SK-MEL-5 (cell line): ENCODE measurements at regions not wholly inside any gene's neighbourhood (a gene's known extent, or its start where the extent isn't known, plus 50 kb on each side); places are given as distances from the start of the nearest gene placed in this dataset.
A peak's percentile ranks its signal among the peaks of the same experiment; 100 is the strongest.
"Not testable (repeated sequence)": the region's sequence is repeated elsewhere in the genome, so short reads cannot be mapped to it uniquely, and the experiment has no call there.

Experiments used
- DNase-seq: peaks from one replicate; pipeline ENCODE4 v3.0.0-alpha.2; 2016; ENCODE audit warnings: low read depth, low spot score
- in situ Hi-C: cut with HindIII; loops from 2 replicates; pipeline ENCODE4 v1.10.0; 2016; ENCODE audit warnings: low sequenced_read_pairs, high pct_unique_total_duplicates, low pct_unique_long_range_greater_than_20kb

DNA sequence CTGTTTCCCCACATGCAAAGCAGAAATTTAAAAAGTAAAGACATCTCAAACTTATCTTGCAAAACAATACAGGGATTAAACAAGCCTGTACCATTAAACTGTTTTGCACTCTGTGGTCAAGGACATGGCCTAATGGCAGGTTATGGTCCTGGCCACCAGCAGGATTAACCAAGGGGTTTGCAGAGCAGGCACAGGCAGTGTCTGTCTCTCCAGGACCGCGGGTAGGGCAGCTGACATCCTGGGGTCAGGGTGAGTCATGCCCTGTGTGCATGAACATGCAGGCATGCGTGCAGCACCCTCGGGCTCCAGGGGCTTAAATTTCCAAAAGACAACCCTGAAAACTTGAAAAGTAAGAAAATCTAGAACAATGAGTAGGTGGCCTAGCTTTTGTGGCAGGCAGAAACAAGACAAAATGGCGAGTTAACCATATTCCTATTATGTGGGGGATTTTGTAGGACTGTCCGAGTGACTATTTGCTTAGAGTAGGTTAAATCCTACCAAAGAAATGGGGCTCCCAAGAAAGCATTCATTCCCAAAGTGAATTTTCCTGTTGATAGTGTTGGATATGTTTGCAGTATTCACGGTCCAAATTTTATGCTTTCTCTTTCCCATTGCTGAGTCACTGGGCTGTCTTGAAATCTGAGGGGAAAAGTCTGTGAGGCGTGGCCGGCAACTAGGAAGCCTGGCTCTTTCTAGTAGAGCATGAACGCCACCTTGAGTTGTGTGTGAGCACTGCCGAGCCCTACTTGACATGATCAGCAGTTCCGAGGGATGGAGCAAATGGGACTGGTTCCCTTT is 158.4 kb upstream of the FAM20A start:
- DNase-seq: peak; percentile 99
- in situ Hi-C loops: no loop called here

DNA sequence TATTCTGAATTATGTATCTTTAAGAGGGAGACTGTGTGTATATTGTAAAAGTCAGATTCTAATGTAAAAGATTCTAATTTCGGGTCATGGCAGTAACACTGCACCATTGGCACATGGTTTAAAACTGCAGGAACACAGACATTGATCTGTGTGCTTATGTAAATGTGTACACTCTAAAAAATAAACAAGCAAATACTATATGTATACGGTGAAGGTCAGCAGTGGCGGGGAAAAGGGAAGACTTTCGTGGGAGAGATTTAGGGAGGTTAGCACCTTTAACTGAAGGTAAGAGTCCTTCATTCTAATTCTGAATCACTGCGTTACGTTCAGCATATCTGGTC is 157.8 kb upstream of the FAM20A start:
- in situ Hi-C loops: no loop called here

GRCh38 chr17:68757866-68758757 is 156.9 kb upstream of the FAM20A start:
- in situ Hi-C loops, DNase-seq: not testable (repeated sequence)

More for the DNA sequence above, 157.8 kb upstream of the FAM20A start:
- no peak for DNase-seq

GRCh38 chr17:68753985-68754769 is 153.0 kb upstream of the FAM20A start:
- in situ Hi-C loops: no loop called here

DNA sequence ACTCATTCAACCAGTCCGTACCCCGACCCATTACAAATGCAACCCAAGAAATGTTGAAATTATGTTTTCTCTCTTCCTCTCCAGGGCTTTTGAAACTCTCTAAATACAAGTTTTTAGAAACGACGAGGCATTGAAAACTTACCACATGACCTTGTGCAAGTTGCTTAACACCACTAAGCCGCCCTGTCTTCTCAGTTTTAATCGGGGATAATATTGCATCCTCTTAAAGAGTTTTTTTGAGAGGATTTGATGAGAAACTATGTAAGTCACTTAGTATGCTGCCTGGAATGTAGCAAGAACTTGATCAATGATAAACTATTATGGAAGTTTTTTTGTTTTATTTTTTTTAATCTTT is 149.0 kb upstream of the FAM20A start:
- DNase-seq: no peak
- in situ Hi-C loops: no loop called here

More at GRCh38 chr17:68753985-68754769, 153.0 kb upstream of the FAM20A start:
- DNase-seq: no peak

DNA sequence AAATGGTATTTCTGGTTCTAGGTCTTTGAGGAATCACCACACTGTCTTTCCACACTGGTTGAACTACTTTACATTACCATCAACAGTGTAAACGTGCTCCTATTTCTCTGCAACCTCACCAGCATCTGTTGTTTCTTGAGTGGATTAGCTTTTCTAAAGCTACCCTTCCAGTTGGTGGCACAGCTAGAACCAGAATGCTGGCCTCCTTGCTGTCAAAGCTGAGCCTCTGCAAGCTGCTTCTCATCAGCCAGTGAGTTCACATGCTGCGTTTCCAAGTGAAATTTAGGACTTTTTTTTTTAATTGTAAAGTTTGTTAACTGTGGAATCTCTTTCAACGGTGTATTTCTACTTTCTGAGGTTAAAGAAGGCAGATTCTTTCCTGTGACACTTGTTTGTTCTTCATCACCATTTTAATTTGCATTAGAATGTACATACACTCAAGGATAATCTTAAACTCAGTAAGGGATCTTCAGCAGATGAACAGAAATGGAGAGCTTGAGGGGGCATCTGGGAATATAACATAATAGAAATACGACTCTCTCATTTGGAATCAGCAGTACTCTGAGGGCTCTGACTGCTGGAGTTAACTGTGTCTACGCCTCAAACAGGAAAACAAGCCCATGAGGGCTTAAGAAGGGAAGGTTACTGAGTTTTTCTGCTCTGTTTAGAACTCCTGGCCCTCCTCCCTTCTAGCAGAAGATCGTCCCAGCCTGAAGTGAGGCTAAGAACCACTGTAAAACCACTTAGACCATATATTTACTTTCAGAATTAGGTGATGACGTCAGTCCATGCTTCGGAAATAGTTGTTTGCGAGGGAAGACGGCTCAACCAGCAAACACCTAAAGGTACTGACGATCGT is 148.4 kb upstream of the FAM20A start:
- in situ Hi-C loops: loop anchor here (25.0 kb wide), 1 partner anchor 212 kb away; no protein-coding TSS in a partner anchor
- no peak for DNase-seq

DNA sequence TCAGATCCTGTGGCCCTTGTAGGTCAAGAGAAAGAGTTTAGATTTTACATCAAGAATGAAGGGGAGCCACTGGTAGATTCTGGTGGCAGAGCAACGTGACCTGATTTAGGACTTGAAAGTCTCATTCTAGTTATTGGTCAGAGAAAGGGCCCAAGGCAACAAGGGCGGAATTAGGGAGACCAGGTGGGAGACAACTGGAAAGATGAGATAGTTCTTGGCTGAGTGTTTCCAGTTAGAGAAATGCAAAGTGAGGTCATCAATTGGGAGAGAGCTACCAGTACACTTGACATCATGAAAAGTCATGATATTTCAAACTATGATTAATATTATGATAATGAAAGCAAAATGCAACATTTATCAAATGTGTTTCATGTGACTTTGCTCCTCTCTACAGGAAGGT is 147.2 kb upstream of the FAM20A start:
- DNase-seq: no peak
- in situ Hi-C loops: loop anchor here (25.0 kb wide), 1 partner anchor 211 kb away; no protein-coding TSS in a partner anchor

- in situ Hi-C loops: loop anchor here (25.0 kb wide), 1 partner anchor 204 kb away; no protein-coding TSS in a partner anchor
- peak; percentile 61 for DNase-seq
These were observed 139.6 kb upstream of the FAM20A start for GRCh38 chr17:68740555-68741447.

DNA sequence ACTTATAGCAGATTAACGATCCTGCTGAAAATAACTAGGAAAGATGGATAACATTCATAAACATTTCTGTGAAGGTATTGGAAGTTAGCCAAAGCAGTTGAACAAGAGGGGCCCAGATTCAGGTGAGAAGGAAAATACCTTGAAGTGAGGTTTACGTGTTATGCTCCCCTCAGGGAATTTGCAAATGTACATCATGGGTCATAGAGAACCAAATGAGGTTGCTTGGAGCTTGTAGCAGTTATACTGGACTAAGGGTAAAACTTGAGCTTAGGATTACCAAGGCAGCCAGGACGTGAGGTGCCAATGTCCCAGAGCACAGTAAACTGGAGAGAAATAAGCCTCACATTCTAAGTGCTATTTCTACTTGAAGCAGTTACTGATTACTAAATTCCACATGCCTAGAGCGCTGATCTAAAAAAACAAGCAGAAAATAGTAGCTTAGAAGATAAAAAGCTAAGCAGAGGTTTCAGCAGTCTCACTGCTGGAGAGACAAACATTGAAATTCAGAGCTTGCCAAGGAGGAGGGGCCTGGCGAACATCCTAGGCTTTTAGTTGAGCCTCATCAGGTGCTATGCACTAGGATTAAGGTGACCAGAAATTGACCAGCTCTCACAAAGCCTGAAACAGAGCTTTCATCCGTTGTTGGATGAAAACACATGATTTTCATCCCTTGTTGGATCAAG is 136.7 kb upstream of the FAM20A start:
- no peak for DNase-seq
- in situ Hi-C loops: loop anchor here (25.0 kb wide), 1 partner anchor 201 kb away; no protein-coding TSS in a partner anchor

GRCh38 chr17:68734931-68735330 is 133.8 kb upstream of the FAM20A start:
- in situ Hi-C loops: loop anchor here (25.0 kb wide), 1 partner anchor 198 kb away; no protein-coding TSS in a partner anchor
- DNase-seq: no peak

- in situ Hi-C loops: loop anchor here (25.0 kb wide), 1 partner anchor 197 kb away; no protein-coding TSS in a partner anchor
- DNase-seq: no peak
These were observed 133.2 kb upstream of the FAM20A start for GRCh38 chr17:68734187-68734900.

DNA sequence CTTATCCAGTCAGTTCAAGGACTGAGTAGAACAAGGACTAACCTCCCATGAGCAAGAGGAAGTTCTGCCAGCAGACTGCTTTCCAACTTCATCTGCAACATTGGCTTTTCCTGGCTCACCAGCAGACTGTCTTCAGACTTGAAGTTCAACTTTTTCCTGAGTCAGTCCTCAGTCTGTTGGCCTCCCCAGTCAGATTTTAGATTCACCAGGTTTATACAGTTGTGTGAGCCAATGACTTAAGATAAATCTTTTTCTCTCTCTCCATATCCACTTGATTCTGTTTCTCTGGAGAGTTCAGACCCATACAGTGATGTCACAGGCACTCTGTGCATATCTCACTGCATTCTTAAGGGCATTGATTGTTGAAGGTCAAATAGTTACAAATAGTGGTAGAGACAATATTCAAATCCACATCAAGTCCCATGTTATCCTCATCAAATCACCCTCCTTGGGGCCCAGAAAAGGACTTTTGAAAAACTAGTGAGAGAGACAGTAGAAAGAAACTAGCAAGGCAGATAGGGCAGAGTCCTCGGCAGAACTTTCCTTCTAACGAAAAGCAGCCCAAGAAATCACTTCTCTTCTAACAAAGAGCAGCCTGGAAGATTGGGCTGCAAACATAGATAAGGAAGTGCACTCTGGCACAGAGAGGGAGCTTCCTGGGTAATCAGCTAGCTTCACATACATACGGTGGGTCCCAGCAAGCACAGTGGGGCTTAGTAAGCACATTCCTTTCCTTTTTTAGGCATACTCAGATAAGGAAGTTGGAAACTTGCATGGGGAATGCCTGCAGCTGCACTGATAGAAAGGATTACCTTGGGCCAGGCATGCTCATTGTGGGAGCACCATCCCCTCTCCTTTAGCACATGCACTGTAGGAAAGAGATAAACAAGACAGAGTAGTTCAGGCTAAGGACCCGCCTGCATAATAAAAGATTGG is 132.3 kb upstream of the FAM20A start:
- no peak for DNase-seq

DNA sequence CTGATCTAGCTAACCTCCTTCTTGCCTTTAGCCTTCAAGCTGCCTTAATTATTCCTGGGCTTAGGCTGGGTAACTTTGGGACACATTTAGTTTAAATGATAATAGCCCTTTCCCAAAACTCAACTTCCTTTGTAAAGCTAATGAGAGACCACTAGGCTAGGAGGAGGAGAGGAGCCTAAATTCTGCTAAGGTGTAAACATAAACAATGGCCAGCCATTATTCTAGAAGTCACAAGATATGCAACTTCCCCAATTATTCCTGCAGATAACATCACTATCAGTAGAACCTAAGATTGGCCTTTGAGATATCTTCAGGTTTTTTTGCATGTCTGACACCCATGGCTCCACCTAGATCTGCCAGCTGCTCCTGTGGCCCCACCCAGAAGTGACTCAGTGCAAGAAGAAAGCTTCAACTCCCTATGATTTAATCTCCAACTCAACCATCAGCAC is 131.2 kb upstream of the FAM20A start:
- no peak for DNase-seq

More for the DNA sequence above, 132.3 kb upstream of the FAM20A start:
- in situ Hi-C loops: loop anchor here (25.0 kb wide), 1 partner anchor 196 kb away; no protein-coding TSS in a partner anchor

DNA sequence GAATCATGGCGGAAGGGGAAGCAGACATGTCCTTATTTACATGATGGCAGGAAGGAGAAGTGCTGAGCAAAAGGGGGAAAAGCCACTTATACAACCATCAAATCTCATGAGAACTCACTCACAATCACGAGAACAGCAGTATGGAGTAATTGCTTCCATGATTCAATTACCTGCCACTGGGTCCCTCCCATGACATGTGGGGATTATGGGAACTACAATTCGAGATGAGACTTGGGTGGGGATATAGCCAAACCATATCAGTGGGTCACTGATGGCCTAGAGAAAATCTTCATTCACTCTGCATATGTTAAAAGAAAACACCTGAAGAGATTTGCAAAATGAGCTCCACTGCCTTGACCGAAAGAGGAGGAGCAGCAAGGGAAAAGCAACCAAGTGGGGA is 130.3 kb upstream of the FAM20A start:
- in situ Hi-C loops: loop anchor here (25.0 kb wide), 1 partner anchor 194 kb away; no protein-coding TSS in a partner anchor
- DNase-seq: no peak

More for the DNA sequence above, 131.2 kb upstream of the FAM20A start:
- in situ Hi-C loops: loop anchor here (25.0 kb wide), 1 partner anchor 195 kb away; no protein-coding TSS in a partner anchor
